ENCODE measurements at regions not wholly inside any gene's neighbourhood (a gene's known extent, or its start where the extent isn't known, plus 50 kb on each side); places are given as distances from the start of the nearest gene placed in this dataset.

- no peak for TF ChIP-seq ZNF274 (IDR thresholded peaks at IDR 0.05; ENCODE audit: low read depth, low read length)
- no peak for TF ChIP-seq SUZ12 (IDR thresholded peaks at IDR 0.05; ENCODE audit: extremely low read depth, insufficient read depth, insufficient read length)
- TF ChIP-seq YY1 (IDR thresholded peaks at IDR 0.05; ENCODE audit: insufficient read depth, insufficient read length): no peak
- no peaks in the 10 kb centered on the region for H3K27me3 ChIP-seq (ENCODE audit: insufficient read depth, insufficient read length)
- H3K9ac ChIP-seq (ENCODE audit: insufficient read length, low read depth): no peak overlapping the region
- H3K4me1 ChIP-seq (ENCODE audit: insufficient read depth, insufficient read length): no peaks in the 10 kb centered on the region
- no peaks in the 10 kb centered on the region for H3K9me3 ChIP-seq (ENCODE audit: insufficient read depth, low read length)
- DNase-seq (ENCODE audit: low read depth, low spot score): no peak
- no peaks in the 10 kb centered on the region for H3K36me3 ChIP-seq (ENCODE audit: insufficient read depth, insufficient read length, low read length)
- H3K4me3 ChIP-seq (ENCODE audit: insufficient read length, low read depth): no peak overlapping the region
These were observed 392.0 kb downstream of the LRIG3 start for GRCh38 chr12:58528271-58528670.

- H3K9me3 ChIP-seq (ENCODE audit: insufficient read depth, low read length): no peaks in the 10 kb centered on the region
- no peaks in the 10 kb centered on the region for H3K36me3 ChIP-seq (ENCODE audit: insufficient read depth, insufficient read length, low read length)
- H3K9ac ChIP-seq (ENCODE audit: insufficient read length, low read depth): no peak overlapping the region
- H3K27me3 ChIP-seq (ENCODE audit: insufficient read depth, insufficient read length): no peaks in the 10 kb centered on the region
- no peak for DNase-seq (ENCODE audit: low read depth, low spot score)
- no peak for TF ChIP-seq YY1 (IDR thresholded peaks at IDR 0.05; ENCODE audit: insufficient read depth, insufficient read length)
- no peak for TF ChIP-seq ZNF274 (IDR thresholded peaks at IDR 0.05; ENCODE audit: low read depth, low read length)
- TF ChIP-seq SUZ12 (IDR thresholded peaks at IDR 0.05; ENCODE audit: extremely low read depth, insufficient read depth, insufficient read length): no peak
- H3K4me1 ChIP-seq (ENCODE audit: insufficient read depth, insufficient read length): no peaks in the 10 kb centered on the region
- no peak overlapping the region for H3K4me3 ChIP-seq (ENCODE audit: insufficient read length, low read depth)
These were observed 391.1 kb downstream of the LRIG3 start for GRCh38 chr12:58529114-58529665.

- Histone ChIP-seq H3K27me3 (ENCODE audit: insufficient read depth, insufficient read length) (no peaks in the 10 kb centered on the region), H3K9ac (ENCODE audit: insufficient read length, low read depth) (no peak overlapping the region), H3K4me1 (ENCODE audit: insufficient read depth, insufficient read length) (no peaks in the 10 kb centered on the region), H3K9me3 (ENCODE audit: insufficient read depth, low read length) (no peaks in the 10 kb centered on the region), H3K36me3 (ENCODE audit: insufficient read depth, insufficient read length, low read length) (no peaks in the 10 kb centered on the region), H3K4me3 (ENCODE audit: insufficient read length, low read depth) (no peak overlapping the region)
- no peak for DNase-seq (ENCODE audit: low read depth, low spot score)
- TF ChIP-seq YY1 (IDR thresholded peaks at IDR 0.05; ENCODE audit: insufficient read depth, insufficient read length): no peak
- TF ChIP-seq SUZ12 (IDR thresholded peaks at IDR 0.05; ENCODE audit: extremely low read depth, insufficient read depth, insufficient read length): no peak
These were observed 390.2 kb downstream of the LRIG3 start for GRCh38 chr12:58529897-58530741.

- no peak overlapping the region for H3K9ac ChIP-seq (ENCODE audit: insufficient read length, low read depth)
- no peak for DNase-seq (ENCODE audit: low read depth, low spot score)
These were observed 389.6 kb downstream of the LRIG3 start for GRCh38 chr12:58530742-58531062.

GRCh38 chr12:58532855-58533608 is 387.3 kb downstream of the LRIG3 start:
- no peak for DNase-seq (ENCODE audit: low read depth, low spot score)

More at GRCh38 chr12:58530742-58531062, 389.6 kb downstream of the LRIG3 start:
- Histone ChIP-seq H3K4me3 (ENCODE audit: insufficient read length, low read depth) (no peak overlapping the region), H3K9me3 (ENCODE audit: insufficient read depth, low read length) (no peaks in the 10 kb centered on the region), H3K27me3 (ENCODE audit: insufficient read depth, insufficient read length) (no peaks in the 10 kb centered on the region), H3K36me3 (ENCODE audit: insufficient read depth, insufficient read length, low read length) (no peaks in the 10 kb centered on the region), H3K4me1 (ENCODE audit: insufficient read depth, insufficient read length) (no peaks in the 10 kb centered on the region)
- TF ChIP-seq YY1 (IDR thresholded peaks at IDR 0.05; ENCODE audit: insufficient read depth, insufficient read length) (no peak), SUZ12 (IDR thresholded peaks at IDR 0.05; ENCODE audit: extremely low read depth, insufficient read depth, insufficient read length) (no peak), ZNF274 (IDR thresholded peaks at IDR 0.05; ENCODE audit: low read depth, low read length) (no peak)

DNA sequence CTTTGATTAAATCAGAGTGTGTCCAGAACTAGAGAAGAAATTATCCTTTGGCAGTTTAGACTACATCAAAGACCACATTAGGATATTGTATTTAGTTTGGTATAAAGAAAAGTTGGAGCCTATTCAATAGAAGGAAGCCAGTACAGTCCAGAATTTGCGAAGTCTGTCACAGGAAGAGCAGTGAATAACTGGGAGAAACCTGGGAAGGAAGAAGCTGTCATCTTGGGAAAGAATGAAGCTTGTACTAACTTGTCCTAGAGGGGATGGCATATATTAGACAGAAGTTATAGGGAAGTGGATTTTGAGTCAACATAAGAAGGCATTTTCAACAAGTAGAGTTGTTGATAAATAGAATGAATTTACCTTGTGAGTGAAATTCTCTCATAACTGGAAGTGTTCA is 386.7 kb downstream of the LRIG3 start:
- Histone ChIP-seq H3K36me3 (ENCODE audit: insufficient read depth, insufficient read length, low read length) (no peaks in the 10 kb centered on the region), H3K27me3 (ENCODE audit: insufficient read depth, insufficient read length) (no peaks in the 10 kb centered on the region), H3K4me3 (ENCODE audit: insufficient read length, low read depth) (no peak overlapping the region), H3K9me3 (ENCODE audit: insufficient read depth, low read length) (no peaks in the 10 kb centered on the region), H3K9ac (ENCODE audit: insufficient read length, low read depth) (no peak overlapping the region), H3K4me1 (ENCODE audit: insufficient read depth, insufficient read length) (no peaks in the 10 kb centered on the region)
- DNase-seq (ENCODE audit: low read depth, low spot score): no peak
- no peak for TF ChIP-seq ZNF274 (IDR thresholded peaks at IDR 0.05; ENCODE audit: low read depth, low read length)
- TF ChIP-seq YY1 (IDR thresholded peaks at IDR 0.05; ENCODE audit: insufficient read depth, insufficient read length): no peak
- no peak for TF ChIP-seq SUZ12 (IDR thresholded peaks at IDR 0.05; ENCODE audit: extremely low read depth, insufficient read depth, insufficient read length)

More at GRCh38 chr12:58532855-58533608, 387.3 kb downstream of the LRIG3 start:
- TF ChIP-seq SUZ12 (IDR thresholded peaks at IDR 0.05; ENCODE audit: extremely low read depth, insufficient read depth, insufficient read length) (no peak), ZNF274 (IDR thresholded peaks at IDR 0.05; ENCODE audit: low read depth, low read length) (no peak), YY1 (IDR thresholded peaks at IDR 0.05; ENCODE audit: insufficient read depth, insufficient read length) (no peak)
- H3K4me1 ChIP-seq (ENCODE audit: insufficient read depth, insufficient read length): no peaks in the 10 kb centered on the region
- no peak overlapping the region for H3K9ac ChIP-seq (ENCODE audit: insufficient read length, low read depth)
- H3K4me3 ChIP-seq (ENCODE audit: insufficient read length, low read depth): no peak overlapping the region
- no peaks in the 10 kb centered on the region for H3K27me3 ChIP-seq (ENCODE audit: insufficient read depth, insufficient read length)
- H3K9me3 ChIP-seq (ENCODE audit: insufficient read depth, low read length): no peaks in the 10 kb centered on the region
- no peaks in the 10 kb centered on the region for H3K36me3 ChIP-seq (ENCODE audit: insufficient read depth, insufficient read length, low read length)

- DNase-seq (ENCODE audit: low read depth, low spot score): no peak
- TF ChIP-seq ZNF274 (IDR thresholded peaks at IDR 0.05; ENCODE audit: low read depth, low read length) (no peak), YY1 (IDR thresholded peaks at IDR 0.05; ENCODE audit: insufficient read depth, insufficient read length) (no peak), SUZ12 (IDR thresholded peaks at IDR 0.05; ENCODE audit: extremely low read depth, insufficient read depth, insufficient read length) (no peak)
These were observed 383.0 kb downstream of the LRIG3 start for GRCh38 chr12:58537278-58537677.

More at GRCh38 chr12:58537278-58537677, 383.0 kb downstream of the LRIG3 start:
- Histone ChIP-seq H3K27me3 (ENCODE audit: insufficient read depth, insufficient read length) (no peaks in the 10 kb centered on the region), H3K9me3 (ENCODE audit: insufficient read depth, low read length) (no peaks in the 10 kb centered on the region), H3K4me1 (ENCODE audit: insufficient read depth, insufficient read length) (no peaks in the 10 kb centered on the region), H3K9ac (ENCODE audit: insufficient read length, low read depth) (no peak overlapping the region), H3K36me3 (ENCODE audit: insufficient read depth, insufficient read length, low read length) (no peaks in the 10 kb centered on the region), H3K4me3 (ENCODE audit: insufficient read length, low read depth) (no peak overlapping the region)
